Hypothalamus (tissue), 51 donors: ENCODE measurements at regions not wholly inside any gene's neighbourhood (a gene's known extent, or its start where the extent isn't known, plus 50 kb on each side); places are given as distances from the start of the nearest gene placed in this dataset.

ENCODE experiments used
- DNase-seq, 51 donors: peaks; one replicate each; lab custom pipeline; 2025; lab: John Stamatoyannopoulos, UW

DNA sequence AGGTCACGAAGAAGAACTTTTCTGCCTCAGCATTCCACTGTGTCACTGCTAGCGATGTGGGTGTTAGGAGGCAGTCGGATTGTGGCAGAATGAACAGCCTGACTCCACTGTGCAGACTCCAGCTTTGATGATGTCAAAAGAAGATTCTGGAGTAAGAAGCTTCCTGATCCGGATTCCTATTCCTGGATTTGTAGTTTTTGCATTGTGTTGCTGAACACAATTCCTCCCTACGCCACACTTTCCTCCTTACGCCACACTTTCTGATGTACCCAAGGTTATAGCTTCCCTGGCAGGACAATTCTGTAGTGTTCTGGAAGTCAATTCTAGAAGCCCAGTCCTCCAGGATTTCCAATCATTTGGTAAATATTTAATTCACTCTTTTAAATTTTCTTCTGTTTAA, 665.2 kb upstream of the ADGRL2 start:
- no peak for DNase-seq

DNA sequence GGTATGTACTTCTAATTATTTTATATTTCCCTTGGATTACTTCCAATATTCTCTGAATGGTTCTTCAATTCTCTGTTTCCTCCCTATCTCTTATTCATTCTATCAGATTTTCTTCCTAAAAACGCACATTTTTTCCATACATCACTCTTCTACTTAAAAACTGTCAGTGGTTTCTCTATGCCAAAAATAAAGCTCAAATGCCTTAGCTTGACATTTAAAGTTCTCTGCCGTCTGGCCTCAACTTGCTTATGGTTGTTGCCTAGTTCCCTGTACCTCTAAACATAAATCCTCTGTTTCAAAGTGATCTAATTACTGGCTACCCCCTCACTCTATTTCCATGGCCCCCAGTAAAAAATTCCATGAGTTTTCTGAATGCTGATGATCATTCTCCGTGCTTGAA, 671.0 kb upstream of the ADGRL2 start:
- no peak for DNase-seq

DNA sequence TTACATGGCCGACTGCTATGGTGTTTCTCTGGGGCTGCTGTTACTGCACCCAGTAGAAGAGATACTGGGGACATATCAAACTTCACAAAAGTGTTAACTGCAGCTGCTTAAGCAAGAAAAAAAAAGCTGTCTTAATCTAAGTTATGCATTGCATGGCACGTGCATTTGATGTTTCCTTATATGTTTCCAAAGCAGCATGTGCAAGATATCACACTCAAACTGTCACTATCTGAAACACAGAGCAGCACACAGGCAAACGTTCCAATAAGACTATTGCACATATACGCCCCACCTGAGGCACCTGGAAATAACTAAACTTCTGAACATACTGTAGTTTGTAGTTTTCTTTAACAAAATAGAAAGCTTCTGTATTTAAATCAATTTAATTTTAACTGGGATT, 671.4 kb upstream of the ADGRL2 start:
- no peak for DNase-seq

DNA sequence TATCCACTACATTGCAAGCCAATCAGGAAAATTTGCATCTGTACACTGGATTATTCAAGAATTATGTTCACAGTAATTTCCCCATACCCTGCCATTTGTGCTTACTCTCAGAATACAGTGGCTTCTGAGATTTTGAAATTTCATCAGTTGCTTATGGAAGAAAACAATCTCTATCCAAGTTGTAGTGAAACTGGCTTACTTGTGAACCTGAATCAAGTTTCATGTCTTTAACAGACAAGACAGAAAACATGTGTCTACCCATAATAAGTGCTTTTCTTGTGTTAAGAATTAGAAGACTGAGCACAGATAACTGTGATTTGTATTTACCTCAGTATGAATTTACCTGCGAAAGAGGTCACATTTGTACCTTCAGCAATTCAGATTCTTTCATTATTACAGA, 672.7 kb upstream of the ADGRL2 start:
- DNase-seq = no peak

DNA sequence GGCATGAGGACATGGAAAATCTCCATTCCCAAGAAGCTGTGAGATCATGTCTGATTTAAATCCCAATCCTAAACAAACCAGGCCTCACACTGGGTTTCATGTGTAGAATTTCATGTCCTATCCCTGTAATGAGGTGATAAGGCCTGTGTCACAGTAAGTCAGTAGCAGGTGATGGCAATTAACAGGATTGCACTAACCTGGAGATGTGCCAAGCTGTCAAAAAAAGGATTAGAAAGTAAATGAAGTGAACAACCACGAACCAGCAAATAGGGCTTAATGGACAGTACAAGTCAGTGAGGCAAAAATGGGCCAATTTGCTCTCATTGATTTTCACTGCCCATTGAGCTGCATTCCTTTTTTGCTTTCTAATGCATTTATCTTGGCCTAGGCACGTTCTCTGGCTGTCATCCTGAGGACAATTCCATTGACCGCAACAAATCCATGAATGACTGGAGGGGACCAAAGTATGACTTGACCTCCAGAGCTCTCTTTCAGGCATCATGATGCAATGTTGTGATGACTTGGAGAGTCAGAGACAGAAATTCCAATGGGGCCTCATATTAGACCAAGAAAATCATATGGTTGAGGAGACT, 673.6 kb upstream of the ADGRL2 start:
- no peak for DNase-seq

DNA sequence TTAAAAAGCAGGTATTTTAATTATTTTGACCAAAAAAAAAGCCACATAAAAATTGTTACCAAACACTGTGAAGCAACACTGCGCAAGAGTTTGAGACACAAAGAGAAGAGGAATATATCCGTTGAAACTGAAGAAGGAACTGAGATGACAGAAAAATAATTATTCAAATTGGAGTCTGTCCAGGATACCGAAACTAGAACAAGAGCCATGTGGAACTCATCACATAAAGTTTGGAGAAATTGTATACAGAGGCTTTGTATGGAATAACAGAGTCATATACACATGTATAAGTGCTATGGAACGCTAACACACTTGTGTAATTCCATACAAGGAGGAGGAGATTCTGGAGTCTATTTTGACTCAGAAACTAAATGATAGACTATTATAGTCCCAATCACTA, 675.1 kb upstream of the ADGRL2 start:
- no peak for DNase-seq

DNA sequence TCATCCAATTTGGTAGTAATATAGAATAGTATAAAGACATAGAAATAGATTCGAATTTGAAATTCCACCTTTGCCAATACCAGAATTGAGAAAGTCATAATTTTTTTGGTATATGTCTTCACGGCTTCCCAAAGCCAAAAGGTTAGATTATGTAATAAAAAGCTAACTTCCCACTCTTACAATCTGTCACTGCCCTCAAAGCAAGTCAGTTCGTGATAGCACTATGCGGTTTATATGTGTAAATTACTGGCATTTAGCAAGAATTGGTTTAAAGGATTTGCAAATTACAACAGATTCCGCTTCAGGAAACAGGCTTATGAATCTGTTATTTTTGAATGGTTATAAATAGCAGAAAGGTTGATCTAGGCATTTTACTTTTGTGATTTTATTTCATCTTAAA, 679.4 kb upstream of the ADGRL2 start:
- DNase-seq = no peak

DNA sequence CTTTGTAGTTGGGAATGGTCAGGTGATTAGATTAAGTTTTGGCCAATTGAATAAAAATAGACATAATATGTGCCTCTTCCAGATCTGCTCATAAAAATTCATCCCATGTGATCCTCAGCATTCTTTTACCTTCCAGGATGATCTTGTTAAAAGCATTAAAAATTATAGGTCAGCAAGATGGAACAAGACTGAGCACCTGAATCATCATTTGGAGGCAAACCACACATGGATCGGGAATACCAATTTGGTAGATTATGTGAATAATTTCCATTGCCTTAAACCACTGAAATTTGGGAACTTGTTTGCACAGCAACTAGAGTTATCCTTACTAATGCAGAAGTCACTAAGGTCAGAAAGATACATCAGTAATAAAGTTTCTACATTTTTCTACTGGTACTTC, 681.4 kb upstream of the ADGRL2 start:
- no peak for DNase-seq

DNA sequence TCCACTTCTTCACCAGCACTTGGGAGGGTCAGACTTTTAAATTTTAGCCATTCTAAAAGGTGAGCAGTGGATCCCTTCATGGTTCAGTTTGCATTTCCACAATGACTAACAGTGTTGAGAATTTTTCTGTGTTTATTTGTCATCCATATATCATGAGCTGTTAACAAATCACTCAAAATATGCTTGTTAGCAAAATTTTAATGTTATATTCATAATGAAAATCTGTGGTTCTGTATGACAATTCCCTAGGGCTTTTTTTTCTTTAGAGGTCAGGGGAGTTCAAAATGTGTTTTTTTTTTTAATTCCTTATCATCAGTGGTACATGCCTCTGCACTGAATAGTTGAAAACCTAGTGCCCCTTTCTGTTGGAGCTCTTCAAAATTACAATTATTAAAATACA, 682.2 kb upstream of the ADGRL2 start:
- DNase-seq = no peak

DNA sequence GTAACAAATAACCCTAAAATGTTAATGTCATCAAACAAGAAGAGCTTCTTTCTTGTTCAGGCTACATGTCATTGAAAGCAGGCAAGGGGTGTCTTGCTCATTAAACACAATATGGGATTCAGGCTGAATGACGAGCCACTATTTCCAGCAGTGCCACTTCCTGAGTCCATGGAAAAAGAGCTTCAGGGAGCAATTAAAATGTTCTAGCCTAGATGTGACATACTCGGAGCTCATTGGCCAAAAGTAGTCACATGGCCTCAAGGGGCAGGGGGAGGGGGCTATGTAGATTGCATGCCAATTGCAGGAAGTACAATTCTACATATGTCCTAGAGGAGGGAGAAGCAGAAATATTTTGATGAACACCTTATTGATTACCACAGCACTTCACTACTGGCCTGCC, 685.3 kb upstream of the ADGRL2 start:
- DNase-seq = no peak

DNA sequence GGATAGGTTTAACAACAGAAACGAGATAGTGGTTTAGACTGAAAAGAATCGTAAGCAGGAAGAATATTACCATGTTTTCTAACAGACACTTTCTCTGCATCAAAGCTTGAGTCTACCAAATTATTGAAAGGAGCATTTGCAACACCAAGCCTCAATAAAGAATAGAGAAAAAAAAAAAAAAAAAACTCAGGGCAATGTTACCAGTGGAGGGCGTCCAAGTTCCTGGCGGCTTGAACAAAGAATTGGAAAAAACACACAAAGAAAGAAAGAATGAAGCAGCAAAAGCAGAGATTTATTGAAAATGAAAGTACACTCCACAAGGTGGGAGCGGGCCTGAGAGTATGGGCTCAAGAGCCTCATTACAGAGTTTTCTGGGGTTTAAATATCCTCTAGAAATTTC, 686.5 kb upstream of the ADGRL2 start:
- no peak for DNase-seq

DNA sequence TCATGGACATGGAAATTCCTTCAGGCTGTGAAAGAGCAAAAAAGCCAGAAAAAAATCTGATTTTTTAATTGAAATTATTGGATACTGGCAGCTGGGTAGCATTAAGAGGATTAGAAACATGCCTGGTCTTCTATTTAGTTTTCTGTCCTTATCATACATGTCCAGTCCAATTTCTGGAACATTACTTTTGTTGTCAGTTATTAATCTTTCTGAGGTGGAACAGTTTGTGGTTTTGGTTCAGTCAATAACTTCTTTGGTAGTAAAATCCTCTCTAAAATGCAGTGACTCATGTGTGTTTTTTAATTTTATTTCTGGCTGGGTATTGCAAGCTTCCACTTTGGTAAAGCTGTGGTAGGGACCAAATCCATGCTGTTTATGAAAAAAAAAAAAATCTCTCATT, 687.0 kb upstream of the ADGRL2 start:
- DNase-seq = no peak

DNA sequence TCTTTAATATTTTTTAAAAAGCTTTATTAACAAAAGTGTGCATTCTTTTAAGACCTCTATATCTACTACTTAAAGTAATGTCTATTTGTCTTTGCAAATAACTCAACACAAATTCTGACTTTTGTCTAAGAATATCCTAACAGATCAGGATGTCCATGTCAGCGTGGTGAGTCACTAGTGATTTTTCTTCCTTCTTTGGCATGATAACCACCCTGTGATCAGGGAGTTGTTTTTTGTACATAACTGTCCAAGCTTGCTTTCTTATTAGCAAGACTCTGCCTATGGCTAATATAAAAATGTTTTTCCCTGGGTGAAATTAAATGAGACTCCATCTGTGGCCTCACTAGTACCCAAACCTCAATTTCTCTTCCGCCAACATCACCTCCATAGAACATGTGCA, 688.9 kb upstream of the ADGRL2 start:
- DNase-seq = no peak

DNA sequence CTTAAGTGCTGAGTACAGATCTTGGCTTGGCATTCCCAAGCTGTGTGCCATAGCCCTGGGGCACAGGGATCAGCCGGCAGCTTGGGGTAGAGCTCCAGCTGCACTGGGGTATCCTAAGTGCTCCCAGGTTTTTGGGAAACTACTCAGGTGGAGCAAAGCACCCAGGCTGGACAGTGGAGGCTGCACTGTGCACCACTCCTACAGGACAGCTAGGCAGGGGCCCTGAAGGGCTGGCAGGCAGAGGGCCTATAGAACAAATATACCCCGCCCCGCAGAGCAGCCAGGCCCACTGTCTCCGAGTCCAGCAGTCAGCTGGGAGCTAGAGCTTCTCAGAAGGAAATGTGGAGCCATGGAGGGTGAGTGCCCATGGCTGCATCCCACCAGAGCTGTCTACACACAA, 691.7 kb upstream of the ADGRL2 start:
- no peak for DNase-seq

DNA sequence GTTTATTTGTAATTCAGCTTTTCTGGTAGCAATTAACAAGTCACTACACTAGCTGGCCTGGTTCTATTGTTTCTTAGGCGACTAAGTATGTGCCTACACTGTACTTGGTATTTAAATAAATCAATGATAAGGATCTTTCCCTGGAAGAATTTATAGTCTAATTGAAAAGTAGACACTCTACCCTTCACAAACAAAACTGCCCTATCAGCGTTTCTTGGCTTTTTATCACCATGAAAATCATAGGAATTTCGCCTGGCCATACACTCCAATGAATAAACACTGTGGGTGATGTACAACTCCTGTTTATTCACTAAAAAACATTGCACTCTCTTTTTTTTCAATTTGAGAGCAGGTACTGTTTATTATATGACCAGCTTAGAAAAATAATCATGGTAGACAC, 702.9 kb upstream of the ADGRL2 start:
- no peak for DNase-seq

DNA sequence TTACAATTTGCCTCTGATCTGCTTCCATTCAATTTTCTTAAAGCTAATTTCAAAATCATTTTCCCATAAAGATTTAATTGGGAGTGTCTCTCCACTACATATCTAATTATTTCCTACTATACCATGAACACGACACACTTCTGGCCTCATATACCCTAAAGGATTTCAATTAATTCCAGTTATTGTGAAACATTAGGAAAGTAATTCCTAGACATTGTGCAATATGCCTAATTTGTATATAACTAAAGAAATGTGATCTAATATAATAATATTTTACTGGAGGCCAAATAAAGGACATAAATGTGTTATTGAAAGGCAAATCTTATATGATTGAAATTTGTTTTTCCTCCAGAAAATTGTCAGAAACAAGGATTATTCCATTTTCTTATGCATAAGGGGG, 727.2 kb upstream of the ADGRL2 start:
- no peak for DNase-seq

DNA sequence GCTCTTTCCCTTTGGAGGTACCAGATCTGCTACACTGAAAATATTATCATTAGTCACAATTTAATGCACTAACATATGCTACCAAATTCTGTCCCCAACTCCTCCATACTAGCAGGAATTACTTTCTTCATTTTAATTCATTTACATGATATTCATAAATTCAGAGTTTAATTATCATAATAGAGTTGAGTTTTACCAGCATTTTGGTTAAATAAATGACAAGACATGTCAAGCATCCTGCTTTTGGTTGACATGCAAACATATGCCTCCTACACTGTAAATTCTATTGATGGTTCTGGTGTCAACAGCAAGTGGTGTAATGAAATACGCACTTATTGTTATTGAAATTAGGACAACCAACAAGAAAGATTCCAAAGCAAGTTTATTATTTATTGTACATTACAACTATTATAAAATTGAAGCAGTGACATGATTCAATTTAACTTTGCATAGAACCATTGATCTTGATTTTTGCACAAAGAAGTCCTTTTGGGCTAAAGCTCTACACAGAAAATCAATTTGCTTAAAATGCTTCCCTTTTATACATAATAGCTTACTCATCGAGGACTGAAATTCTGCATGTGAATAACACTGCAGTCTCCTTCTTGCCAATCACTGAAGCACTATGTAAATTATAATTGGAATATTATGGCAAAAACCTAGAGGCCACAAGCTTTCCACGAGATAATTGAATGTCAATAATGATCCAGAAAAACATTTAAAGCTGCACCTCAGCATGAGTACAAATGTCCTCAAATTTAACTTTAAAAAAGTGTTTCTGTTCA, 728.6 kb upstream of the ADGRL2 start:
- DNase-seq = no peak

DNA sequence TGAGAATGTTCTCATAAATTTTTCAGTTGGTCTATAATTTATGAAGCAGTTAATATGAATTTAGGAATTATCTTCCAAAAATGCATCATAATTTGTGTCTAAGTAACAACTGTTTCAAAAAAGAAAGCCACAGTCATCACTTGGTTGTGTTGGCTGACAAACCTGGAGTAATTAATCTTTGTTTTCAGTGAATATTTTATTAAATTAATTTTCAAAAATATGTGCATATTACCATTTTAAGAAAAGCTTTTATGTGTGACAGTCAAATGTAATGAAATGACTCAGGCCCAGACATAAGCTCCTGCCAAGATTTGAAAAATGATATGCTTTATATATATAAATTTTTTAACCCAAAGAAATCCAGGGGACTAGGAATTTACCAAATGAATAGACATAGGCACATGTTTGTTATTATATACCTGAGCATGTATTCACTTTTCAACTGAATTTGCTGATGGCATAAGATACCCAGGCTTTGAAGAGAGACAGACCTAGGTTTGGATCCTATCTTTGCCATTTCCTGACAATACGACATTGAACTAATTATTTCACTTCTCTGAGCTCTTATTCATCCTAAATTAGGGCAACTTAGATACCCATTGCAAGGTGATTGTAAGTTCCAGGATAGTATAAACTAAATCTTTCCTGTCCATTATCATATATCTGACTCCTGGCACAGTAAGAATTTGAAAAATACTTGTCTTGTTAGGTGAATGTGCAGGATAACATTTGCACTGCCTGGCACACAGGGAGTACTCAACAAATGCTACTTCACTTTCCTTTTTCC, 729.5 kb upstream of the ADGRL2 start:
- no peak for DNase-seq

DNA sequence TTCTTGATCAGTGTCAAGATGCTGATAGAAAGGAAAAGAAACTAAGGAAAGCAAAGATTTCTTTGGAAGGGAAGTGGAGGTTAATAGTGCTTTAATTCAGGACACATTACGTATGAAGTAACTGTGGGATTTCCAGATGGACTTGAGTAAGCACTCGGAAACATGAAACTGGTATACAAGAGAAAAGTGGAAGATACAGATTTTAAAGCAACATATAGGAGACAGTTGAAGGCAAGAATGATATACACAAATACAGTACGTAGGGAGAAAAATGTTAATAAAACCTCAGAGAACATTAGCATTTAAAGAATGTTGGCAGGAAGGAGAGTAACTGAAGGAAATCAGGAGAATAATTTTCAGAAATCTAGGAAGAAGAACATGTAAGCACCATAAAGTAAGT, 730.9 kb upstream of the ADGRL2 start:
- DNase-seq = no peak

DNA sequence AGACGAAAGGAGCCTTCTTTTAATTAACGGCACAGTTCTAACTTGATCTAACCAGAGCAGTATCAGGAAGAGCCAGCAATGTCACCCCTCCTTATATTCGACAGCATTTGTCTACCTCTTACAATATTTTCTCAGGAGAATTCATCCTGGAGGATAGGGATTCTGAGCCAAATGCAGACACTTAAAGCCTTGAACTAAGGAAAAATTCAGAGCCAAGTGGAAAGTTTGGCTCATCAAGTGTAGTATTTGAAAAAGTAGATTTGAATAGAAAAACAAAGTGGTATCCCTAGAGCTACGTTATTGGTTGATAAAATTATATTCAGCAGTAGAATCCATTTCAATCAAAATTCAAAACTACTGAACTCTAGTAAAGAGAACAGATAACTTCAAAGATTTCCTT, 732.0 kb upstream of the ADGRL2 start:
- no peak for DNase-seq

DNA sequence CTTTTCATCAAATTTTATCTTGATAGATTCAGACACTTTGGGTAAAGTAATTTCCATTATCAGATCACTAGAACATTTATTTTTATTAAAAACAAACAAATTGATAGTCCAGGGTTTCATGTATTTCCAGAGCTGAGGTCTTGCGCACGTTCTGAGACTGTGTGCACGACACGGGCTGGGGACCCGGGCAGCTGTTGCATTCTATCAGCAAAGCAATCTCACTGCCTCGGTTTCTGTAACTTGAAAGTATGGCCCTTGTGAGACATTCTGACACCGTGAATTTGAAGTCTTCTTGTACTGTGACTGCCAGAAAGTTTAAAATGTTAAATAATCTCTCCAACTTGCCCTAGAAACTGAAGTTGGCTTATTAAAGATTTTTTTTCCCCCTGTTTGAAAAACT, 746.9 kb upstream of the ADGRL2 start:
- no peak for DNase-seq

DNA sequence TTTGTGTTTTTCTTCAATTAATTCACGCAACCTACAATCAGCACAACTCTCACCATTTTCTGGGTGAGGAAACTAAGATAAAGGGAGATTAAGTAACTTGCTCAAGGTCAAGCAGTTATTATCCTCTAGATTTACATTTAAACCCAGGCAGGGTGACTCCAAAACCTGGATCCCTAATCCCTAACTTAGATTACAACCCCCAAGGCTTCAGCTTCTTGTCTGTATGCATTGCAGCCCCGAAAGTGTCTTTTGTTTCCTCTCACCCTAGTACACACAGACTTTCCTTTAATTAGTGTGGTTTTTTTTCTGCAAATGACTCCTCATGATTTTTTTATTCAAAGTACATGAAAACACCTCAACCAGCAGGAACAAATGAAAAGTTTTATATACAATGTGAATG, 748.6 kb upstream of the ADGRL2 start:
- no peak for DNase-seq
